HG03108 (cell line): ENCODE measurements at regions not wholly inside any gene's neighbourhood (a gene's known extent, or its start where the extent isn't known, plus 50 kb on each side); places are given as distances from the start of the nearest gene placed in this dataset.
"Not testable (repeated sequence)": the region's sequence is repeated elsewhere in the genome, so short reads cannot be mapped to it uniquely, and the experiment has no call there.

Experiments
- ATAC-seq: cut with Tn5 transposase; IDR thresholded peaks from one replicate; pipeline ENCODE4 v1.9.1; 2021; ENCODE audit warnings: moderate library complexity; ENCODE audit not compliant: unreplicated experiment

DNA sequence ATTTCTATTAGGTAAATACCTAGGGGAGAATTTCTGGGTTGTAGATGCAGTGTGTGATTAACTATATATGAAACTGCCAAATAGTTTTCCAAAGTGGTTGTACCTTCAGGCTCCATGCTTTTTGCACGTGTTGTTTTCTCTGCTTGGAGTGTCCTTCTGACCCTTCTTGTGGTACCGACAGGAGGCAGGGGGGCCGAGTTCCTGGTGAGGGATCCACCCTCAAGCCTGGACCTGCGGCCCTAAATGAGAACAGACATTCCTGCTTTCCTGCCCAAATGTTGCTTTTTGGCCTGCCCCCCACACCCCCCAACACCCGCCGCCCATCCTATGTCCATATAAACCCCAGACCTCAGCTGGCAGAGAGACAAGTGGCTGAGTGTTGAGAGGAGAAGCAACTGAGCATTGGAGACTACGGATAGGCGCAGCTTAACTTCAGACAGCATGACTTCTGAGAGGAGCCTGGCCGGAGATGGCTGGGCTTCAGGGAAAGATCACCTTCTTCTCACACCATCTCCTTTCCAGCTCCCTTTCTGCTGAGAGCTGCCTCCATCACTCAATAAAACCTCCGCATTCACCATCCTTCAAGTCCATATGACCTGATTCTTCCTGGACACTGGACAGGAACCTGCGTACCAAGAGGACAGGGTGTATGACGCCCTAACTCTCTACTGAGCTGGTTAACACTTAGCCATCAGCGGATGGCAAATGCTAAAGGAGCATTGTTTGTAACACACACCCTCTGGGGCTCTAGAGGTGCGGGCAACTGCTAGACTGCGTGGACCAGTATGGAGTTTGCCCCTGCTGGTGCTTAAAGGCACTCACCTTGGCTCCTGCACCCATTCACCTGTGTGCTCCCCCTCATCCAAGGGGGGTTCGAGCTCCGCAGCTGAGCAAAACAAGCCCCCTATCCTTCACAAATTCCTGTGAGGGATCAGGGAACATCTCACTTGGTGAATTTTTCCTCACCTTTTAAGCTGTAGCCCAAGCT is 194.7 kb upstream of the FBXO33 start:
- no peak for ATAC-seq

DNA sequence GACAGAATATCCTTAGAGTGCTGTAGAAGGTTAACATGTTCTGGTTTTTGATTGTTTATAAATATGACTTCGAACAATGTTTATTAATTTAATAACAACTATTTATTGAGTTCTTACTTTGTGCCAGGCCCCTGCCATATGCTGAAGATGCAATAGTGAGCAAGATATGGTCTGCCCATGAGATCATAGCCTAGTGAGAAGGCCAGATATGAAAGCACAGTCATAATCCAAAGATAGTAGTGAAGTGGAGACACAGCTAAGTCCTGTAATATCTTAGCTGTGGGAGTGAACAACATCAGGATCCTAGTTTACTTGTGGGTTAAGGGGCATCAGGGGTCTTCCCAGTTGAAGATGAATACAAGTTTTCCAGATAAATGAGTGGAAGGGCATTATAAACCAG is 189.4 kb upstream of the FBXO33 start:
- ATAC-seq = no peak

DNA sequence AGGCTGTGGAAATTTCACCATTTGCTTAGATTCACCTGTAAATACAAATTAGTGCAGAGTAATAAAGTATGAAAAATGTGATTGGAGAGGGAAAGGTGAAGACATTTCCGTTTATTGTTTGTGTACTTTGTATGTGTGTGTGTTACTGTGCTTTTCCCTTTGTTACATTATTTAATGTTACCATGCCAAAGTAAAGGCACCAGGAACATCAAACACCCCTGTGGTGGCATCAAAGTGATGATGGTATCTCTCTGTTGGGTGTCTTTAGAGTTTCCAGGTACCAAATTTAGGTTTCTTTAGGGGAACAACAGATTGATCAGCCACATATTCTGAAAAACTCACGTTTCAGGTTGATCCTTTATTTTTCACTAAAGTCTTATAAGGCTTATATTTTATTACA is 189.0 kb upstream of the FBXO33 start:
- ATAC-seq = no peak

DNA sequence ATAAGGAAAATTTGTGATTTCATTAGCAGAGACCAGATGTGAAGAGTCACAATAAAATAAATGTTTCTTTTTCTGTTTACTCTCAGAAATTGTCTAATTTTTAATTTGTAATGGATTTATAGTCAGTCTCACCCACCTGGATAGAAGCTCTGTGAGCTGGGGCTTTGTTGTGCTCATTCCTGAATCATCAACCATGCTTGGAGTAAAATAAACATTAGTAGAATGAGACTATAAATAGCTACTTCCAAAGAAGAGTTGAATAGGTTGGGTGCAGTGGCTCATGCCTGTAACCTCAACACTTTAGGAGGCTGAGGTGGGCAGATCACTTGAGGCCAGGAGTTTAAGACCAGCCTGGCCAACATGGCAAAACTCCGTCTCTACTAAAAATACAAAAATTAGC is 185.3 kb upstream of the FBXO33 start:
- no peak for ATAC-seq

DNA sequence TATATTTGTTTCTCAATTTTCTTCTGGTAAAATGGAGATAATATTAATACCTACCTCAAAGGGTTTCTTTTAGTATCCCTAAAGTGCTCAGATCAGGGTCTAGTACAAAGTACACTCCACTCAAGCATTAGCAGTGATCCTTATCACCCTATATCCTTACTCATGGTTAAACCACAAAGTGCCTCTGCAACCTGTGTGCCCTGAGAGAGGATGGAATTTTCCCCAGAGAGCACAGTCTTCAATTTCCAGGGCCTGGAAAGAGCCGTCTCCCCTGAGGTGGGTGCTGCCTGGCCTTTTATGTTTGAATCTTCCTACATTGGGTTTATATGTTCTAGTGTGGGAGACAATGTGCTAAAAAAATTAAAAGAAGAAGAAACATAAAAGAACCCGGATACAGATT is 183.1 kb upstream of the FBXO33 start:
- ATAC-seq = no peak

DNA sequence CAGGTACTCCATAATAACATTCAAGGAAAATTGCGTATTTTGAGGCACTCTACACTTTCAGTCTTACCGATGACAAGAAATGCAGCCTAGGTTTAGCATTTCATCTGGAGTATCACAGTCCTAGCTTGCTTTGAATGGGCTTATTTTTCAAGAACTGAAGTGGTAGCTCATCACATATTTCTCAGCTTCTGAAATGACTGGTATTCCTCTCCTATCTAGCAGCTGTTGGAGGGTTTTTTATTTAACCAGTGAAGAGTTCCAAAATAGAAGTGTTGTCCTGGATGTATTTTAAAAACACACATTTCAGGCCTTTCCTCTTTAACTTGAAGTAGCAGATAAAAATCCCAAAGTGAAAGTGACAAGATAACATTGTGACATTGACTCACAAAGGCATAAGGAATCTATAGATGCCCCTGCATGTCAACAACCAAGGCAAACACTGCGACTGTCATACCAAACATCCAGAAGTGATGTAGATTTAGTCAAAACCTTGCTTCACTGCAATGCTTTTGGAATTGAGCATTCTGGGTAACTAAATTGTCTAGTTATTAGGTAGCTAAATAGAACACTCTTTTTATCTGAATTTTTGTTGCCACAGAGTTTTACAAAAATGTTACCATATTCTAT is 182.2 kb upstream of the FBXO33 start:
- ATAC-seq = no peak

DNA sequence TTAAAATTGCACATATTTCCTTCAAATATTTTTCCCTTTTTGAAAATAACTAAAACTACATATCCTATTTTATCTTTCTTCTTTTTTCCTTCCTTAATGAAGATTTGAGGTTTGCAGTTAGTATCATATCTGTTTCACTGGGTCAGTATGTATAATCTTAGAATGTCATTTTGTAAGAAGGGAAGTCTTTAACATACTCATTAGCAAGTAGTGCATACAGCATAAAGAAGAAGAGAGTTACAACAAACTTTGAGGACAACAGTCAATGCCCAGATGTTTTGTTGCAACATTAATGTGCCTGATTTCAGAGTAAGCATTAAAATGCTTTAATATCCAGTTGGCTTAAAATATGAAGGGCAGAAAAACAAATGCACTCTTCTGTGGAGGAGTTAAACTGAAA is 176.9 kb upstream of the FBXO33 start:
- no peak for ATAC-seq

DNA sequence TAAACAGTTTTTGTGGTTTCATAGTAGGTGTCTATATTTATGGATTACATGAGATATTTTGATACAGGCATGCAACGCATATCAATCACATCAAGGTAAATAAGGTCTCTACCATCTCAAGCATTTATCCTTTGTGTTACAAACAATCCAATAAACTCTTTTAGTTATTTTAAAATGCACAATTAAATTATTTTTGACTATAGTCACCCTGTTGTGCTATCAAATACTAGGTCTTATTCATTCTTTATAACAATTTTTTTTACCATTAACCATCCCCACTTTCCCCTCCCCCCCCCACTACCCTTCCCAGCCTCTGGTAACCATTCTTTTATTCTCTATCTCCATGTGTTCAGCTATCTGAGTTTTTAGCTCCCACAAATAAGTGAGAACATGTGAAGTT is 175.7 kb upstream of the FBXO33 start:
- no peak for ATAC-seq

DNA sequence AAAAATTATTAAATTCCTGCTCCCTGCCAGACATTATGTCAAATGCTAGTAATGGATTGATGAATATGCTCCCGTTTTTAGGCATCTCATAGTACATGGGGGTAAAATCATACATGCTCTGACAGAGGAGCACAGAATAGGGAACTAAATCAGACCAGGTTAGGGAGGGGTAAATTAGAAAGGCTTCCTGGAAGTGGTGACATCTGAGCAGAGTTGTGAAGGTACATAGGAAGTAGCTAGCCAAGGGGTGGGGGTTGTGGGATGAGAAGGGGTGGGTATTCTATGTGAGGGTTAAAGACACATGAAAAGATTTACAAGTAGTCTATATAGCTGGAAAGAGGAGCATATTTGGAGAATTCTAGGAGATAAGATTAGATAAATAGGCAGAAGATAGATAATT is 171.7 kb upstream of the FBXO33 start:
- no peak for ATAC-seq

DNA sequence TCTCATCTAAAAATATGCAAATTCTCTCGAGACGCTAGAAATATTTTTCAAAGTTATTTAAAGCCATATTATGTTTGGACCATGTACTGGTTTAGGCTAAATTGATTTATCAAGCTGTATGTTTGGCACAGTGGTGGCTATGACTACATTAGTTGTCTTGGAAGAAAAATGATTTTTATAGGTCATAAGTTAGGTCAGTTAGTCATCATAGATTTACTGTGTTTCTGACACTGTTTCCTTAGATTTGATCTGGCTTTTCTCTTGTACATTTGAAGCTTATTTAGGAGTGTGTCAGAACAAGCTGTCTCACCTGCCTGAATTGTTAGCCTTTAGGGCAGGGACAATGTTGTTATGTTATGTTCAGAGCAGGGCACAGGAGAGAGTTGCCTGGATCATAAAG is 161.1 kb upstream of the FBXO33 start:
- no peak for ATAC-seq

DNA sequence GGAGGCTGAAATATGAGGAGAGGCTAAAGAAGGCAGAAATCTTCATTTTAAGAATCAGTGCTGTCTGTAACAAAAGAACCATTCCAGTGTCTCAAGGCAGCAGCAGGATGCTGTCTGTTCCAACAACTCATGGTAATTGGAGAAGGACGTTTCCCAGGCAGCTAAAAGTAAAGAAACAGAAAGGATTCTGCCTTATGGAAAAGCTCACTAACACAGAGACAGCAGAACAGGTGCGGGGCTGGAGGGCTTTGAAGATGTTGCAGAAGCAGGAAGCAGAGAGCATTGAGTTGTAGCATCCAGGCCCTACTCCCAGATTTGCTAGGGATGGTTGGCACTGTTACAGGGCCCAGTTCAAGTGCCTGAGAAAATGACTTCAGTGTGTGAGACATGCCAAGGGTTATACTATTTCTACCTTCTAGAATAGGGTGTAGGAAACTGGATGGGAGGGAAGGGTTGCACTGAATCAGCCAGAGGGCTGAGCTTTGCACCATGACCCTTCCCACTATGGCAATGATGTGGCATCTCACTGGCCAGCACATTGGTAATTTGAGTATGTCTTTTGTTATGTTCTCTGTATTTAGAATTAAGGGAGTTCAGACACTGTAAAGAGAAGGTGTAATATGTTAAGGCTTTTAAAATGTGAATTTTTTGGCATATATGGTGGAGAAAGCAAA is 160.0 kb upstream of the FBXO33 start:
- no peak for ATAC-seq

DNA sequence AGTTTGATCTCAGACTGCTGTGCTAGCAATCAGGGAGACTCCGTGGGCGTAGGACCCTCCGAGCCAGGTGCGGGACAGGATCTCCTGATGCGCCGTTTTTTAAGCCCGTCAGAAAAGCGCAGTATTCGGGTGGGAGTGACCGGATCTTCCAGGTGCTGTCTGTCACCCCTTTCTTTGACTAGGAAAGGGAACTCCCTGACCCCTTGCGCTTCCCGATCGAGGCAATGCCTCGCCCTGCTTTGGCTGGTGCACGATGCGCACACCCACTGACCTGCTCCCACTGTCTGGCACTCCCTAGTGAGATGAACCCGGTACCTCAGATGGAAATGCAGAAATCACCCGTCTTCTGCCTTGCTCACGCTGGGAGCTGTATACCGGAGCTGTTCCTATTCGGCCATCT is 157.6 kb upstream of the FBXO33 start:
- not testable (repeated sequence) for ATAC-seq

DNA sequence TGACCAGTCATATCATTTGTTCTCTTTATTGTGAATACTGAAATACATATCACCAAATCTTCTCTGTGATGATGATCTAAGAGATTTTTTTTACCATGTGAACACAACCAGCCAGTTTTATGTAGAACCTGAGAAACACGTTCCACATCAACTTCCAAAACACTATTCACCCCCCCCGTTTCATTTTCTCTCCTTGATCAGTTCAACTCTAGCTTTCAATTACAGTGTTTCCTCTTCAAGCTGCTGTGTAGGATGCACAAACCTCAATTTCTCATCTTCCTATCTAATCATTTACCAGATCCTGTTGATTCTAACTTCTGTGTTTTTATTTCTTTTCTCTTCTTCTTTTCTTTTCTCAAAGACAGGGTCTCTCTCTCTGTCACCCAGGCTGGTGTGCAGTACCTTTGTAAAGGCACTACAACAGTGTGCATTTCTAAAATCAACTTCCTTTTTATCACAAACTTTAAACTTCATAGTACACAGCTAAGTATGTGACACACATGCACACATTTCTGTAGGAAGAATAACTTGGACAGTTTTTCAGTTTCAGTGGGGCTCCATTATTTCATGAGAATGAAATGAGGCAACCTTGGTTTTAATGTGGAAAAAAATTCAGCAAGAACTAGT is 149.9 kb upstream of the FBXO33 start:
- no peak for ATAC-seq

DNA sequence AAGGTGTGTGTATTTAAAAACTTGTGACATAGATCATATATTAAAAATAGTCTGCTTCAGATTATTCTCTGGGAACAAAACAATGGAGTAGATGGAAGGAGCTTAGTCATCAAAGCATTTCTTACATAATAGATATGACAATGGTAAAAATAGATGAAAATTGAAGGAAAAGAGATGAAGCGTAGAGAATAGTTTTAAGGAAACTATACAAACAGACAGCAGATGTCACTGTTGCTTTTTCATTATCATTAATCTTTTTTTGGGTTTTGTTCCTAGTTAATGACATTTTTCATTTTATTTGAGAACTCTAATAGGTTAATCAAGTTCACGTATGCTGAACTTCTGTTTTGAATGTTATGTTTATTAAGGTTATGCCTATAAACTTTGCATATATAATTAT is 149.2 kb upstream of the FBXO33 start:
- ATAC-seq = no peak

DNA sequence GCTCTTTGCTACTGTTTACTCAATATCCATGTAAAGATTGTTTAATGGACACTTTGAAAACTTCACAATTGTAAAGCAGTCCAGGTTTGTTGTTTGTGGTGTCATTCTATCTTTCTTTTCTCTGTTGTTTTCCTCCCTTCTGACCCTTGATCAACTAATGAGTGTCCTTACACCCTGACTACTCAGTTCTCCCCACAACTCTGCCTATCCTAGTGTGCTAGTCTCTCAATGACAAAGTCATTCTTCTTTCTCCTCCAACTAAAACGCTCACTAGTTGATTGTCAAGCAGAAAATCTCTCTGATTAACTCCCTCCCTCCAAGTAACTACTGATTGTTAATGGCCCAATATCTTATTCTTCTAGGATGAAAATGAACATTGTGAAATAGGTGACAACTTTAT is 148.5 kb upstream of the FBXO33 start:
- ATAC-seq = no peak

DNA sequence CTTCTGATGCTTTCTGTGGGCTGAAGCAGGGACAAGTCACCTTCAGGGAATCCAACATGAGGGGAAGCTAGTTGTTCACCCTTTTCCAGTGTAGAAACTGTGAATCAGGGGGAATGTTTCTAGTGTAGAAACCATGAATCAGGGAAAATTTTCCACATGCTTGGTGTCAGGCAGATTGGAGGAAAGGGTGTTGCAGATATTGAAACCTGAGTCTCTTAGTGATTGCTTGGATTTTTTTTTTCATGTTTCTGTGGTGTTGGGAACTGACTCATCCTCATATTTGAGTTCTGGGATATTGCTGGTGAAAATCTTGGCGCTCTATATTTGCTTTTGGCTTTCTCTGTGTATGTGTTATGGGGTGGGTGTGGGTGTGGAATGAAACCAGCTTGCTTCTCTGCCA is 144.5 kb upstream of the FBXO33 start:
- ATAC-seq = no peak

DNA sequence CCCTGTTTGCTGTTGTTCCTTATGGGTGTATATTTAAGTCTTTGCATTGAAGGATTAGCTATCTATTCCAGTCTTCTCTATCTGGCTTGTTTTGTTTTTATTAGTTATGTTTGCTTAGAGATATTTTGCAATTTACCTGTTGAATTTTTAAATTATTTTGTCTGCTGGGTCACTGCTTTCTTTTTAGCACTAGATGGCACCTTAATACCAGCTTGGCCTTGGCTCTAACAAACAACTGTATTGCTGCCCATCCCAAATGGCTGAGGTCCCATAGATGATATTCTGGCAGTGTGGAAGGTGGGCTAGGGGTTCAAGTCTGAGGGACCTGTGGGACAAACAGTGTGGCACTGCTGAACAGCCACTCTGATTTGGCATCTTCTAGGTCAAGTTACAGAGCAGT is 144.0 kb upstream of the FBXO33 start:
- ATAC-seq = no peak

DNA sequence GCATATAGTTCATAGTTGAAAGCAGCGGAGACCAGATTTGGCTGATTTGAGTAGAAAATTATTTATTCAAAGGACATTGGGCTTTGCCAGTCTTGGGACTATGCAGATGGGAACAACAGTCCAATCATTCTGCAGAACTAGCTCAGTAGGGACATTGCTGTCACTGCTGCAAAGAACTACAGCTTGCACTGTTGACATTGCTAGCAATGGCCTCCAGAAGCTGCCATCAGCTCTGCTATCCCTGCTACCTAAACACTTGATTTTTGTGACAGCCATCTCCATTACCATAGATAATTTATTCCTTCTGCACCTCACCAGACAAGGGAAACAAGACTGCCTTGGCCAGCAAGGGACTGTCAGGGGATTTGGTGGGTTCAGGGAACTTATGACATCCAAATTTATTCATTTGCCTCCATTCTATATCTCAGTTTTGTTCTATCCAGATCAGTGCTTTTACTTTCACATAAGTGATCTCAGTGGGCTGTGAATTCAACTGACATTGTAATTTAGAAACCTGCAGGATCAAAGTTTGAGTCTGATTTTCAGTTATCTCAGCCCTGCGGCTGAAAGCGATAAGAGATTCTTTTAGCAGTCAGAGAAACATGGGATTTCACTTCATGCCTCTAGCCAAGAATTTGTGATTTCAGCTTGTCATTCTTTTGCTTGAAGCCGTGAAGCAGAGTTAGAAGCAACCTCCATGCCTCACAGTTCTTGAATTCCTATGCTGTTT is 136.7 kb upstream of the FBXO33 start:
- ATAC-seq = no peak

DNA sequence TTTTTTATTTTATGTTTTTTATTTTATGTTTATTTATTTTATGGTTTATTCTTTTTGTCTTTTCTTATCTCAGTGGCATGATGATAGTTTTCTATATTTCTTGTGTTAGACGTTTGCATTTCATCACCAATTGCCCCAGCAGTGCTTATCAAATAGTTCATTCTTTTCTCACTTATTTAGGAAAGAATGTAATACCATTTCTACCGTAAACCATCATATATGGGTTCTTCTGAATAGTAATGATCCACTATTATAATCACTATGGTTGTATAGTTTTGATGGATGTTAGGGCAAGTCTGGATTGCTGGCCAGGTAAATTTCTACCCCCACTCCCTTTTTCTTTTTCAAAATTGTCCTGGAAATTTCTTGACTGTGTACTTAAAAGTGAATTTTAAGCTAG is 134.6 kb upstream of the FBXO33 start:
- ATAC-seq = no peak

DNA sequence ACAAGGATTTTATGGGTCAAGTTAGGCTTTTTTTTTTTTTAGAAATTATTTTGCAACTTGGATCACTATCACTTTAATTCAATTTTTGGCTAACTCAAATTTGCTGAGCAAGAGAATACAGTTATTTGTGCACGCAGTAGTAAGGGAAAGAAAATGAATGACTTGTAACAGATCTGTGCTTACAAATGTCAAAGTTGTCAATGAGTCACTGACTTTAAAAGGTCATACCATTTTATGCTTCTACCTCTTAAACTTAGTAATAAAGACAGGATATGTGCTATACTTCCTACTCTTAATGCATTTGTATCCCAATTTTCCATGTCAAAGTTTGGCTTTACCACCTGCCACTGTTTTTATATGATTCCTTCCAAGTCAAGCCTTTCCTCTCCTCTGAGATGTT is 131.1 kb upstream of the FBXO33 start:
- no peak for ATAC-seq

DNA sequence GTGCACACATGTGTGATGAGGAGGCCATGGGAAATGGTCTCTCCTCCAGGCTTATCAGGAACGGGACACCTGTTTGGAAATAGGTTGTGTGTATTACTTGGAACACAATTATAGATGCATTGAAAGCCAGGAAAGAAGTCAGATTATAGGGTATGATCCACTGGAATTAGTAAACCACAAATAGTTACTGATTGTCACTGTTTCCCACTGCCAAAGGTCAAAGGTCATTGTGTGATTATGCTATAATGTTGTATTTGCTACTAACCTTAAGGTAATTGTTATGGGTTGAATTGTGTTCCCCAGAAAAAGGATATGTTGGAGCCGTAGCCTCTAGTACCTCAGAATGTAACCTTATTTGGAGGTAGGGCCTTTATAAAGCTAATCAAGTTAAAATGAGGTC is 129.9 kb upstream of the FBXO33 start:
- no peak for ATAC-seq
